ENCODE measurements at regions not wholly inside any gene's neighbourhood (a gene's known extent, or its start where the extent isn't known, plus 50 kb on each side); places are given as distances from the start of the nearest gene placed in this dataset.
"Not testable (repeated sequence)": the region's sequence is repeated elsewhere in the genome, so short reads cannot be mapped to it uniquely, and the experiment has no call there.

DNA sequence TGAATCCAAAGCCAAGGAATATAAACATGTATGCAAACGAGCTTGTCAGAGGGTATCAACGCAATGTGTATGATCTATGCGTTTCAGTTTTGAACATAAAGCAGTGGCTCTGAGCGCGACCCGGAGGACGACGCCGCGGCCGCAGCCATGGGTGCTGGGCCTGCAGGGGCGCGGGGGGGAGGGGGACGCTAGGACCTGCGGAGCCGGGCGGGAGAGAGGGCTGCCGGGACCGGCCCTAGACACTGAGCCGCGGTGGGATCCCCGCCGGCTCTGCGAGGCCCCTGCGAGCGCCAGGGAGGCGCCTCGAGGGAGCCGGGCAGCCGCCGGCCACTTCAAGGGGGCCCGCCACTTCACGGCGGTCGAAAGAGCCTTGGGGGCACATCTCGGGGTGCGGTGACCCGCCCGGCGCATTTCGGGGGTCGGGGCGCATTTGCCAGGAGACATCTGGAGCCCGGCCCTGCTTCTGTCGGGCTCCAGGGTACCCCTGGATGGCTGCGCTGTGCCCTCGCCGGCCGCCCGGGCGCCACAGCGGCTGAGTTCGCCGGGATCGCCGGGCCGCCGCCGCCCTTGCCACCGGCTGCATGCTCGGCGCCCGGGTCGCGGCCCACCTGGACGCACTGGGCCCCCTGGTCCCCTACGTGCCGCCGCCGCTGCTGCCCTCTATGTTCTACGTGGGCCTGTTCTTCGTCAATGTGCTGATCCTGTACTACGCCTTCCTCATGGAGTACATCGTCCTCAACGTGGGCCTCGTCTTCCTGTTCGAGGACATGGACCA lies 71.9 kb upstream of the NIPA1 start:
- H4K20me1 ChIP-seq; H3K9me3 ChIP-seq (replicated peaks in 1 of 11); H3K36me3 ChIP-seq; H3K9ac ChIP-seq; H3K4me1 ChIP-seq; H3K4me3 ChIP-seq; H3K4me2 ChIP-seq; H3K27ac ChIP-seq: not testable (repeated sequence)
- peaks cover 6 to 25% (median 19%) of the 10 kb centered on the region in 11 experiments; a peak in 21 of 22 replicates for H3K27me3 ChIP-seq

GRCh38 chr15:22715133-22715845 lies 71.2 kb upstream of the NIPA1 start:
- H3K4me2 ChIP-seq; H4K20me1 ChIP-seq; H3K9ac ChIP-seq; H3K36me3 ChIP-seq; H3K27ac ChIP-seq; H3K9me3 ChIP-seq (replicated peaks in 1 of 11); H3K4me3 ChIP-seq; H3K4me1 ChIP-seq: not testable (repeated sequence)
- peaks cover 6 to 25% (median 19%) of the 10 kb centered on the region in 11 experiments; a peak in 21 of 22 replicates for H3K27me3 ChIP-seq

DNA sequence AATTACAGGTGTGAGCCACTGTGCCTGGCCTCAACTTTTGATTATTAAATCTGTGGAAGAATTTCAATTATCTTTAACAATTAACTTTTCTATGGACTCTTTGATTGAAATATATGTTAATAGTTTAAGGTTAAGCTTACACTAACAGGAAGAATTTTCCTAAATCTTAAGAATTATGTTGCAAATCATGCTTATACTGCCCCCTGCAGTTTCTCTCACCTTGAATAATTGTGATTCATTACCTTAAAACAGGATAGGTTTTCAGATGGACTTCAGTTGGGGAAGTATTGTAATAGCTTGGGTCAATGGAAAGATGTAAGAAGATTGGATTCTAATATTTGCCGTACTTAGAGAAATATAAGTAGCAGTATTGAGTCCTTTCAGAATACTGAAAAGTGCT lies 66.5 kb upstream of the NIPA1 start:
- not testable (repeated sequence) for H3K4me1 ChIP-seq; H3K9me3 ChIP-seq (replicated peaks in 1 of 11); H4K20me1 ChIP-seq; H3K36me3 ChIP-seq; H3K27ac ChIP-seq; H3K9ac ChIP-seq; H3K4me2 ChIP-seq; H3K4me3 ChIP-seq
- H3K27me3 ChIP-seq, result peaks cover 0 to 13% (median 7%) of the 10 kb centered on the region in 11 experiments; a peak in 9 of 22 replicates

- not testable (repeated sequence) for H3K4me2 ChIP-seq; H3K9me3 ChIP-seq (replicated peaks in 1 of 11); H3K36me3 ChIP-seq
These were observed 60.3 kb upstream of the NIPA1 start for GRCh38 chr15:22726104-22726503.

GRCh38 chr15:22735067-22735466 lies 51.4 kb upstream of the NIPA1 start:
- H3K27ac ChIP-seq; H3K27me3 ChIP-seq; H3K36me3 ChIP-seq; H3K4me3 ChIP-seq; H3K4me2 ChIP-seq; H3K9me3 ChIP-seq (replicated peaks in 1 of 11); H3K4me1 ChIP-seq; H4K20me1 ChIP-seq; H3K9ac ChIP-seq: not testable (repeated sequence)

More at GRCh38 chr15:22726104-22726503, 60.3 kb upstream of the NIPA1 start:
- H4K20me1 ChIP-seq, H3K4me1 ChIP-seq, H3K9ac ChIP-seq, H3K27ac ChIP-seq, H3K27me3 ChIP-seq, H3K4me3 ChIP-seq: not testable (repeated sequence)

- no peak for TF ChIP-seq Cebpa-rat (IDR thresholded peaks at IDR 0.05)
- no peaks in the 10 kb centered on the region for H3K27me3 ChIP-seq
- no peak overlapping the region for H3K4me3 ChIP-seq
- H3K9ac ChIP-seq, result no peak overlapping the region
- no peak overlapping the region for H3K4me2 ChIP-seq
- peaks cover 0 to 7% (median 4%) of the 10 kb centered on the region in 10 experiments; a peak in 8 of 20 replicates for H3K4me1 ChIP-seq
- no peaks in the 10 kb centered on the region for H3K9me3 ChIP-seq (replicated peaks in 1 of 11)
- H3K36me3 ChIP-seq, result no peaks in the 10 kb centered on the region
- H3K27ac ChIP-seq, result no peak overlapping the region
- H4K20me1 ChIP-seq, result no peaks in the 10 kb centered on the region
These were observed 50.7 kb upstream of the NIPA1 start for GRCh38 chr15:22735781-22736180.

DNA sequence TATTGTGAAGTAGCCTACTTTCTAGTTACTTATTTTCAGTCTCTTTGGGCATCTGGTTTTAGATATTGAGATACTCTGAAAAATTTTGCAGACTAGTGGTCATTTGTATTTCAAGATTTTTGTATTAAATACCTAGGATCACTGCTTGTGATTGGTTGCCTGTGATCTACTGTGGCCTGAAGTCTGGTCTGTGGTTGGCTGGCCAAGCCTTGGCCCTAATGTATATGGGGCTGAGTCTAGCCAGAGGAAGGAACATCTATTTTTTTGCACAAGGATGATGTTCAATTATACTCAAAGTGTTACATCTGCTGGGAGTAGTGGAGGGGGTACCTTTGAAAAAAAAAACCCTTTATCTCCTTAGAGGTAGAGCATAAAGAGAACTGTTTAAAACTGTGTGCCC lies 50.2 kb upstream of the NIPA1 start:
- H3K36me3 ChIP-seq; H3K27me3 ChIP-seq; H3K4me1 ChIP-seq; H3K4me2 ChIP-seq; H3K9me3 ChIP-seq (replicated peaks in 1 of 11); H3K27ac ChIP-seq; H4K20me1 ChIP-seq; H3K4me3 ChIP-seq; H3K9ac ChIP-seq: not testable (repeated sequence)
